HEK293 (cell line): ENCODE measurements at regions not wholly inside any gene's neighbourhood (a gene's known extent, or its start where the extent isn't known, plus 50 kb on each side); places are given as distances from the start of the nearest gene placed in this dataset.

ENCODE experiments used
- CTCF ChIA-PET: fragments of 350-600 bp; formaldehyde crosslinking; extraction: SDS; loops from one replicate; lab custom pipeline; 2021; ENCODE audit warnings: antibody characterized with exemption; lab: Yijun Ruan, JAX
- POLR2A ChIA-PET: fragments of 300-600 bp; formaldehyde crosslinking; extraction: SDS; loops from one replicate; lab custom pipeline; 2020; ENCODE audit warnings: antibody characterized with exemption, inconsistent platforms; lab: Yijun Ruan, JAX
- H3K27ac ChIP-seq: fragments of 200-500 bp; sonication (Bioruptor generic); 2 replicates; pipeline ENCODE4 v1.5.1; 2014; ENCODE audit warnings: low read depth, low read length, control low read depth, inconsistent platforms; ENCODE audit errors: extremely low read depth
- H3K36me3 ChIP-seq, 2 experiments: fragments of 200-500 bp in 1 of 2; sonication (Bioruptor generic) in 1 of 2; 1 replicate in 1 of 2; 2 replicates in 1 of 2; pipeline ENCODE4 v1.5.1; 2014 to 2017; ENCODE audit warnings: inconsistent platforms in 2 of 2, low read length in 2 of 2; ENCODE audit not compliant: control insufficient read depth in 2 of 2, insufficient read depth in 1 of 2
- H3K4me1 ChIP-seq: fragments of 200-500 bp; sonication (Bioruptor generic); 2 replicates; pipeline ENCODE4 v1.5.1; 2014; ENCODE audit warnings: mild to moderate bottlenecking, low read length, inconsistent platforms; ENCODE audit not compliant: control insufficient read depth, insufficient read depth
- H3K4me3 ChIP-seq: 2 replicates; pipeline ENCODE4 v1.5.1; 2011; ENCODE audit warnings: low read depth, mild to moderate bottlenecking, control low read depth, low read length, moderate library complexity
- H3K9me3 ChIP-seq: fragments of 200-500 bp; sonication (Bioruptor generic); 2 replicates; pipeline ENCODE4 v1.5.1; 2014; ENCODE audit warnings: low read depth, low read length, inconsistent platforms; ENCODE audit not compliant: control insufficient read depth, insufficient read depth
- IKZF3 ChIP-seq: fragments of 450-650 bp; IDR thresholded peaks from 2 replicates; pipeline ENCODE4 v1.5.0; 2018; ENCODE audit warnings: missing biosample characterization, mild to moderate bottlenecking, missing genetic modification characterization, moderate library complexity
- YY1 ChIP-seq: fragments of 450-650 bp; formaldehyde crosslinking; IDR thresholded peaks from 2 replicates; pipeline ENCODE4 v1.5.1; 2018; ENCODE audit warnings: missing biosample characterization, missing genetic modification characterization
- ZBTB17 ChIP-seq: fragments of 450-650 bp; formaldehyde crosslinking; IDR thresholded peaks from 2 replicates; pipeline ENCODE4 v1.5.1; 2016; ENCODE audit warnings: missing biosample characterization, missing genetic modification characterization
- ZEB2 ChIP-seq: fragments of 450-650 bp; formaldehyde crosslinking; IDR thresholded peaks from 2 replicates; pipeline ENCODE4 v1.5.1; 2016; ENCODE audit warnings: missing biosample characterization, missing genetic modification characterization
- ZNF10 ChIP-seq: fragments of 450-650 bp; formaldehyde crosslinking; IDR thresholded peaks from 2 replicates; pipeline ENCODE4 v1.5.1; 2017; ENCODE audit warnings: missing biosample characterization, missing genetic modification characterization
- ZNF169 ChIP-seq: fragments of 450-650 bp; formaldehyde crosslinking; IDR thresholded peaks from 2 replicates; pipeline ENCODE4 v1.5.1; 2016; ENCODE audit warnings: missing biosample characterization, missing genetic modification characterization
- ZNF221 ChIP-seq: fragments of 450-650 bp; formaldehyde crosslinking; IDR thresholded peaks from 2 replicates; pipeline ENCODE4 v1.5.1; 2017; ENCODE audit warnings: missing biosample characterization, missing genetic modification characterization, borderline replicate concordance
- ZNF239 ChIP-seq: fragments of 450-650 bp; formaldehyde crosslinking; IDR thresholded peaks from 2 replicates; pipeline ENCODE4 v1.5.1; 2016; ENCODE audit warnings: missing biosample characterization, missing genetic modification characterization
- ZNF248 ChIP-seq: fragments of 450-650 bp; formaldehyde crosslinking; IDR thresholded peaks from 2 replicates; pipeline ENCODE4 v1.5.1; 2017; ENCODE audit warnings: missing biosample characterization, missing genetic modification characterization
- ZNF324 ChIP-seq: fragments of 450-650 bp; formaldehyde crosslinking; IDR thresholded peaks from 2 replicates; pipeline ENCODE4 v1.5.1; 2016; ENCODE audit warnings: missing biosample characterization, missing genetic modification characterization
- ZNF350 ChIP-seq: fragments of 450-650 bp; formaldehyde crosslinking; IDR thresholded peaks from 2 replicates; pipeline ENCODE4 v1.5.0; 2017; ENCODE audit warnings: missing biosample characterization, mild to moderate bottlenecking, missing genetic modification characterization
- ZNF354C ChIP-seq: fragments of 450-650 bp; formaldehyde crosslinking; IDR thresholded peaks from 2 replicates; pipeline ENCODE4 v1.5.1; 2016; ENCODE audit warnings: missing biosample characterization, missing genetic modification characterization, low read depth, borderline replicate concordance
- ZNF580 ChIP-seq: fragments of 450-650 bp; formaldehyde crosslinking; IDR thresholded peaks from 2 replicates; pipeline ENCODE4 v1.5.1; 2016; ENCODE audit warnings: missing biosample characterization, missing genetic modification characterization
- ZNF585B ChIP-seq: fragments of 450-650 bp; formaldehyde crosslinking; IDR thresholded peaks from 2 replicates; pipeline ENCODE4 v1.5.1; 2016; ENCODE audit warnings: missing biosample characterization, missing genetic modification characterization
- ZNF654 ChIP-seq: fragments of 450-650 bp; formaldehyde crosslinking; IDR thresholded peaks from 2 replicates; pipeline ENCODE4 v1.5.1; 2016; ENCODE audit warnings: low read depth, missing biosample characterization, missing genetic modification characterization
- ZNF837 ChIP-seq: fragments of 450-650 bp; formaldehyde crosslinking; IDR thresholded peaks from 2 replicates; pipeline ENCODE4 v1.5.1; 2016; ENCODE audit warnings: missing biosample characterization, missing genetic modification characterization
- TF ChIP-seq, protein P1 (sequence below): fragments of 450-650 bp; formaldehyde crosslinking; optimal IDR thresholded peaks from 2 replicates; pipeline ENCODE3; 2016; ENCODE audit warnings: missing biosample characterization, mild to moderate bottlenecking, missing genetic modification characterization
- TF ChIP-seq, protein P2 (sequence below): fragments of 450-650 bp; IDR thresholded peaks from 2 replicates; pipeline ENCODE4 v1.5.1; 2018; ENCODE audit warnings: missing biosample characterization, missing genetic modification characterization
- TF ChIP-seq, protein P3 (sequence below): fragments of 450-650 bp; formaldehyde crosslinking; IDR thresholded peaks from 2 replicates; pipeline ENCODE4 v1.5.1; 2016; ENCODE audit warnings: missing biosample characterization, missing genetic modification characterization
- TF ChIP-seq, protein P4 (sequence below): fragments of 450-650 bp; formaldehyde crosslinking; IDR thresholded peaks from 2 replicates; pipeline ENCODE4 v1.5.1; 2016; ENCODE audit warnings: missing biosample characterization, missing genetic modification characterization
- TF ChIP-seq, protein P5 (sequence below): fragments of 450-650 bp; formaldehyde crosslinking; IDR thresholded peaks from 2 replicates; pipeline ENCODE4 v1.5.1; 2016; ENCODE audit warnings: missing biosample characterization, missing genetic modification characterization
- TF ChIP-seq, protein P6 (sequence below): fragments of 450-650 bp; formaldehyde crosslinking; IDR thresholded peaks from 2 replicates; pipeline ENCODE4 v1.5.1; 2016; ENCODE audit warnings: missing biosample characterization, missing genetic modification characterization

GRCh38 chr20:56158489-56158888 is 90.0 kb upstream of the MC3R start (continued):
- TF ChIP-seq, protein P1, sequence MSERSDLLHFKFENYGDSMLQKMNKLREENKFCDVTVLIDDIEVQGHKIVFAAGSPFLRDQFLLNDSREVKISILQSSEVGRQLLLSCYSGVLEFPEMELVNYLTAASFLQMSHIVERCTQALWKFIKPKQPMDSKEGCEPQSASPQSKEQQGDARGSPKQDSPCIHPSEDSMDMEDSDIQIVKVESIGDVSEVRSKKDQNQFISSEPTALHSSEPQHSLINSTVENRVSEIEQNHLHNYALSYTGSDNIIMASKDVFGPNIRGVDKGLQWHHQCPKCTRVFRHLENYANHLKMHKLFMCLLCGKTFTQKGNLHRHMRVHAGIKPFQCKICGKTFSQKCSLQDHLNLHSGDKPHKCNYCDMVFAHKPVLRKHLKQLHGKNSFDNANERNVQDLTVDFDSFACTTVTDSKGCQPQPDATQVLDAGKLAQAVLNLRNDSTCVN, result no peak
- no peak for TF ChIP-seq ZNF248
- TF ChIP-seq, protein P2, sequence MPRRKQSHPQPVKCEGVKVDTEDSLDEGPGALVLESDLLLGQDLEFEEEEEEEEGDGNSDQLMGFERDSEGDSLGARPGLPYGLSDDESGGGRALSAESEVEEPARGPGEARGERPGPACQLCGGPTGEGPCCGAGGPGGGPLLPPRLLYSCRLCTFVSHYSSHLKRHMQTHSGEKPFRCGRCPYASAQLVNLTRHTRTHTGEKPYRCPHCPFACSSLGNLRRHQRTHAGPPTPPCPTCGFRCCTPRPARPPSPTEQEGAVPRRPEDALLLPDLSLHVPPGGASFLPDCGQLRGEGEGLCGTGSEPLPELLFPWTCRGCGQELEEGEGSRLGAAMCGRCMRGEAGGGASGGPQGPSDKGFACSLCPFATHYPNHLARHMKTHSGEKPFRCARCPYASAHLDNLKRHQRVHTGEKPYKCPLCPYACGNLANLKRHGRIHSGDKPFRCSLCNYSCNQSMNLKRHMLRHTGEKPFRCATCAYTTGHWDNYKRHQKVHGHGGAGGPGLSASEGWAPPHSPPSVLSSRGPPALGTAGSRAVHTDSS (tag by site-specific recombination), result no peak

DNA sequence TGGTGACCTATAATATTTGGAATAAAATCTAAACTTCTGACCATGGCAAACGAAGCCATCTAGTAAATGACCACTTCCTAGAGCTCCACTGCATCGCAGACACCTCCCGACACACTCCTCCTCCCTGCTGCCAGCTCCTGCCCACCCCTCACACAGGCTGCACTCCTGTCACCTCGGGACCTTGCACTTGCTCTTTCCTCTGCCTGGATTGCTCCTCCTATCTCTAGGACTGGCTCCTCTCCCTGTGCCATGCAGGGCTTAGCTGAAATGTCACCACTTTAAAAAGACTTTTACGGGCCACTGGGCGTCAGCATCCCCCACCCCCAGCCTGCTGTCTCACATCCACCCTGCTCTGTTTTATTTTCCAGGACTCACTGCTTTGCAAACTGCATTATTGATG is 87.6 kb upstream of the MC3R start:
- TF ChIP-seq ZNF837 (tag by site-specific recombination) (no peak), ZNF10 (tag by site-specific recombination) (no peak), ZNF654 (tag by site-specific recombination) (no peak), ZNF580 (tag by site-specific recombination) (no peak), IKZF3 (tag by site-specific recombination) (no peak), ZNF585B (tag by site-specific recombination) (no peak), ZNF350 (tag by site-specific recombination) (no peak), ZNF169 (tag by site-specific recombination) (no peak), ZNF324 (tag by site-specific recombination) (no peak)
- TF ChIP-seq, protein P3, sequence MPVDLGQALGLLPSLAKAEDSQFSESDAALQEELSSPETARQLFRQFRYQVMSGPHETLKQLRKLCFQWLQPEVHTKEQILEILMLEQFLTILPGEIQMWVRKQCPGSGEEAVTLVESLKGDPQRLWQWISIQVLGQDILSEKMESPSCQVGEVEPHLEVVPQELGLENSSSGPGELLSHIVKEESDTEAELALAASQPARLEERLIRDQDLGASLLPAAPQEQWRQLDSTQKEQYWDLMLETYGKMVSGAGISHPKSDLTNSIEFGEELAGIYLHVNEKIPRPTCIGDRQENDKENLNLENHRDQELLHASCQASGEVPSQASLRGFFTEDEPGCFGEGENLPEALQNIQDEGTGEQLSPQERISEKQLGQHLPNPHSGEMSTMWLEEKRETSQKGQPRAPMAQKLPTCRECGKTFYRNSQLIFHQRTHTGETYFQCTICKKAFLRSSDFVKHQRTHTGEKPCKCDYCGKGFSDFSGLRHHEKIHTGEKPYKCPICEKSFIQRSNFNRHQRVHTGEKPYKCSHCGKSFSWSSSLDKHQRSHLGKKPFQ (tag by site-specific recombination), result no peak
- TF ChIP-seq, protein P4, sequence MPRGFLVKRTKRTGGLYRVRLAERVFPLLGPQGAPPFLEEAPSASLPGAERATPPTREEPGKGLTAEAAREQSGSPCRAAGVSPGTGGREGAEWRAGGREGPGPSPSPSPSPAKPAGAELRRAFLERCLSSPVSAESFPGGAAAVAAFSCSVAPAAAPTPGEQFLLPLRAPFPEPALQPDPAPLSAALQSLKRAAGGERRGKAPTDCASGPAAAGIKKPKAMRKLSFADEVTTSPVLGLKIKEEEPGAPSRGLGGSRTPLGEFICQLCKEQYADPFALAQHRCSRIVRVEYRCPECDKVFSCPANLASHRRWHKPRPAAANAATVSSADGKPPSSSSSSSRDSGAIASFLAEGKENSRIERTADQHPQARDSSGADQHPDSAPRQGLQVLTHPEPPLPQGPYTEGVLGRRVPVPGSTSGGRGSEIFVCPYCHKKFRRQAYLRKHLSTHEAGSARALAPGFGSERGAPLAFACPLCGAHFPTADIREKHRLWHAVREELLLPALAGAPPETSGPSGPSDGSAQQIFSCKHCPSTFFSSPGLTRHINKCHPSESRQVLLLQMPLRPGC (tag by site-specific recombination), result no peak
- TF ChIP-seq, protein P5, sequence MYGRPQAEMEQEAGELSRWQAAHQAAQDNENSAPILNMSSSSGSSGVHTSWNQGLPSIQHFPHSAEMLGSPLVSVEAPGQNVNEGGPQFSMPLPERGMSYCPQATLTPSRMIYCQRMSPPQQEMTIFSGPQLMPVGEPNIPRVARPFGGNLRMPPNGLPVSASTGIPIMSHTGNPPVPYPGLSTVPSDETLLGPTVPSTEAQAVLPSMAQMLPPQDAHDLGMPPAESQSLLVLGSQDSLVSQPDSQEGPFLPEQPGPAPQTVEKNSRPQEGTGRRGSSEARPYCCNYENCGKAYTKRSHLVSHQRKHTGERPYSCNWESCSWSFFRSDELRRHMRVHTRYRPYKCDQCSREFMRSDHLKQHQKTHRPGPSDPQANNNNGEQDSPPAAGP (tag by site-specific recombination), result no peak
- TF ChIP-seq, all 188 proteins: peak for 0
- CTCF ChIA-PET, result interaction anchor here (0.5 kb wide), 1 partner anchor 1549 kb away, joined by 3 read pairs; the partner anchor contains the start of gene PMEPA1
- POLR2A ChIA-PET, result no interaction called here

GRCh38 chr20:56163806-56164205 is 84.7 kb upstream of the MC3R start:
- ChIA-PET POLR2A (no interaction called here), CTCF (interaction anchor here (0.6 kb wide), 1 partner anchor 15 kb away, joined by 7 read pairs; no protein-coding TSS in a partner anchor)
- H3K4me1 ChIP-seq, result no peaks in the 10 kb centered on the region
- no peaks in the 10 kb centered on the region for H3K9me3 ChIP-seq
- H3K27ac ChIP-seq, result no peak overlapping the region
- no peak overlapping the region for H3K4me3 ChIP-seq
- no peaks in the 10 kb centered on the region for H3K36me3 ChIP-seq
- TF ChIP-seq ZNF239 (tag by site-specific recombination) (no peak), ZBTB17 (tag by site-specific recombination) (no peak), ZEB2 (tag by site-specific recombination) (no peak), YY1 (no peak), ZNF221 (tag by site-specific recombination) (no peak), ZNF354C (tag by site-specific recombination) (no peak)
- TF ChIP-seq, protein P6, sequence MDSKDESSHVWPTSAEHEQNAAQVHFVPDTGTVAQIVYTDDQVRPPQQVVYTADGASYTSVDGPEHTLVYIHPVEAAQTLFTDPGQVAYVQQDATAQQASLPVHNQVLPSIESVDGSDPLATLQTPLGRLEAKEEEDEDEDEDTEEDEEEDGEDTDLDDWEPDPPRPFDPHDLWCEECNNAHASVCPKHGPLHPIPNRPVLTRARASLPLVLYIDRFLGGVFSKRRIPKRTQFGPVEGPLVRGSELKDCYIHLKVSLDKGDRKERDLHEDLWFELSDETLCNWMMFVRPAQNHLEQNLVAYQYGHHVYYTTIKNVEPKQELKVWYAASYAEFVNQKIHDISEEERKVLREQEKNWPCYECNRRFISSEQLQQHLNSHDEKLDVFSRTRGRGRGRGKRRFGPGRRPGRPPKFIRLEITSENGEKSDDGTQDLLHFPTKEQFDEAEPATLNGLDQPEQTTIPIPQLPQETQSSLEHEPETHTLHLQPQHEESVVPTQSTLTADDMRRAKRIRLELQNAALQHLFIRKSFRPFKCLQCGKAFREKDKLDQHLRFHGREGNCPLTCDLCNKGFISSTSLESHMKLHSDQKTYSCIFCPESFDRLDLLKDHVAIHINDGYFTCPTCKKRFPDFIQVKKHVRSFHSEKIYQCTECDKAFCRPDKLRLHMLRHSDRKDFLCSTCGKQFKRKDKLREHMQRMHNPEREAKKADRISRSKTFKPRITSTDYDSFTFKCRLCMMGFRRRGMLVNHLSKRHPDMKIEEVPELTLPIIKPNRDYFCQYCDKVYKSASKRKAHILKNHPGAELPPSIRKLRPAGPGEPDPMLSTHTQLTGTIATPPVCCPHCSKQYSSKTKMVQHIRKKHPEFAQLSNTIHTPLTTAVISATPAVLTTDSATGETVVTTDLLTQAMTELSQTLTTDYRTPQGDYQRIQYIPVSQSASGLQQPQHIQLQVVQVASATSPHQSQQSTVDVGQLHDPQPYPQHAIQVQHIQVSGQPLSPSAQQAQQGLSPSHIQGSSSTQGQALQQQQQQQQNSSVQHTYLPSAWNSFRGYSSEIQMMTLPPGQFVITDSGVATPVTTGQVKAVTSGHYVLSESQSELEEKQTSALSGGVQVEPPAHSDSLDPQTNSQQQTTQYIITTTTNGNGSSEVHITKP, result no peak

More for the DNA sequence above, 87.6 kb upstream of the MC3R start:
- H3K27ac ChIP-seq, result no peak overlapping the region
- no peaks in the 10 kb centered on the region for H3K36me3 ChIP-seq
- no peaks in the 10 kb centered on the region for H3K4me1 ChIP-seq
- H3K9me3 ChIP-seq, result no peaks in the 10 kb centered on the region
- no peak overlapping the region for H3K4me3 ChIP-seq
